SK-N-SH treated with all-trans-retinoic acid at 6 μM for 48 hours (cell line): ENCODE measurements at regions not wholly inside any gene's neighbourhood (a gene's known extent, or its start where the extent isn't known, plus 50 kb on each side); places are given as distances from the start of the nearest gene placed in this dataset.

ENCODE experiments used
- ARNTL ChIP-seq: fragments of 450-650 bp; formaldehyde crosslinking; IDR thresholded peaks from 2 replicates; pipeline ENCODE4 v1.5.0; 2020; ENCODE audit warnings: low read depth, mild to moderate bottlenecking, moderate library complexity, borderline replicate concordance
- GLIS3 ChIP-seq: fragments of 250-450 bp; sonication (Bioruptor Pico); IDR thresholded peaks from 2 replicates; pipeline ENCODE4 v1.5.0; 2020; ENCODE audit warnings: mild to moderate bottlenecking, moderate library complexity
- RARB ChIP-seq: fragments of 250-450 bp; sonication (Bioruptor Pico); IDR thresholded peaks from 2 replicates; pipeline ENCODE4 v1.8.0; 2021; ENCODE audit warnings: mild to moderate bottlenecking, moderate library complexity
- TOX ChIP-seq: fragments of 250-450 bp; sonication (Bioruptor Pico); IDR thresholded peaks from 2 replicates; pipeline ENCODE4 v1.8.0; 2021; ENCODE audit warnings: mild to moderate bottlenecking, moderate library complexity, borderline replicate concordance
- ZFP3 ChIP-seq: fragments of 250-450 bp; sonication (Bioruptor Pico); IDR thresholded peaks from 2 replicates; pipeline ENCODE4 v1.5.0; 2020; ENCODE audit warnings: mild to moderate bottlenecking, moderate library complexity
- TF ChIP-seq, protein P1 (sequence below): fragments of 250-450 bp; sonication (Bioruptor Pico); IDR thresholded peaks from 2 replicates; pipeline ENCODE4 v1.8.0; 2020; ENCODE audit warnings: mild to moderate bottlenecking, moderate library complexity, borderline replicate concordance

DNA sequence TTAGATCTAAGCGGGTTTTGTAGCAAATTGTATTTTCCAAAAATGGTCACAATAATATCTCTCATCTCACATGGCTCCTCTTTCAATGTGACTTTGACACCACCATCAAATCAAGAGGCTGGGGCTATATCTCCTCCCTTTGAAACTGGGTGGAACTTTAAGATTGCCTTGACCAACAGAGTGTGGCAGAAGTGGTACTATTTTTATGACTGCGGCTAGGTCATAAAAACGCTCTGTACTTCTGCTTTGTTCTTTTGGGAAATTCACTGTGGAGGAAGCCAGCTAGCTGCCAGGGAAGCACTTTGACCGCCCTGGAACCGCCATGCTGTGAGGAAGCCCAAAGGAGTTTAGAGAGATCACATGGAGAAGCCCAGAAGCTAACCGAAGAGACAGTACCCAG lies 50.7 kb upstream of the ACOT11 start:
- TF ChIP-seq GLIS3 (CRISPR knock-in tag) (no peak), TOX (CRISPR knock-in tag) (no peak), RARB (CRISPR knock-in tag) (no peak), ZFP3 (CRISPR knock-in tag) (no peak), ARNTL (no peak)
- TF ChIP-seq, protein P1, sequence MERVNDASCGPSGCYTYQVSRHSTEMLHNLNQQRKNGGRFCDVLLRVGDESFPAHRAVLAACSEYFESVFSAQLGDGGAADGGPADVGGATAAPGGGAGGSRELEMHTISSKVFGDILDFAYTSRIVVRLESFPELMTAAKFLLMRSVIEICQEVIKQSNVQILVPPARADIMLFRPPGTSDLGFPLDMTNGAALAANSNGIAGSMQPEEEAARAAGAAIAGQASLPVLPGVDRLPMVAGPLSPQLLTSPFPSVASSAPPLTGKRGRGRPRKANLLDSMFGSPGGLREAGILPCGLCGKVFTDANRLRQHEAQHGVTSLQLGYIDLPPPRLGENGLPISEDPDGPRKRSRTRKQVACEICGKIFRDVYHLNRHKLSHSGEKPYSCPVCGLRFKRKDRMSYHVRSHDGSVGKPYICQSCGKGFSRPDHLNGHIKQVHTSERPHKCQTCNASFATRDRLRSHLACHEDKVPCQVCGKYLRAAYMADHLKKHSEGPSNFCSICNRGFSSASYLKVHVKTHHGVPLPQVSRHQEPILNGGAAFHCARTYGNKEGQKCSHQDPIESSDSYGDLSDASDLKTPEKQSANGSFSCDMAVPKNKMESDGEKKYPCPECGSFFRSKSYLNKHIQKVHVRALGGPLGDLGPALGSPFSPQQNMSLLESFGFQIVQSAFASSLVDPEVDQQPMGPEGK, result no peak
